GM18951 (cell line): ENCODE measurements at regions not wholly inside any gene's neighbourhood (a gene's known extent, or its start where the extent isn't known, plus 50 kb on each side); places are given as distances from the start of the nearest gene placed in this dataset.
"Not testable (repeated sequence)": the region's sequence is repeated elsewhere in the genome, so short reads cannot be mapped to it uniquely, and the experiment has no call there.

Experiments
- POLR2A ChIP-seq: IDR thresholded peaks from 4 replicates; pipeline ENCODE4 v1.6.1; 2011; ENCODE audit warnings: mild to moderate bottlenecking; ENCODE audit not compliant: insufficient read length, insufficient read depth; ENCODE audit errors: extremely low read depth
- in situ Hi-C: fragments of 300-500 bp; cut with MboI; formaldehyde crosslinking; loops from one replicate; pipeline ENCODE4 v1.12.0; 2022; ENCODE audit warnings: low sequenced_read_pairs, mixed read lengths, inconsistent platforms; ENCODE audit not compliant: unreplicated experiment

DNA sequence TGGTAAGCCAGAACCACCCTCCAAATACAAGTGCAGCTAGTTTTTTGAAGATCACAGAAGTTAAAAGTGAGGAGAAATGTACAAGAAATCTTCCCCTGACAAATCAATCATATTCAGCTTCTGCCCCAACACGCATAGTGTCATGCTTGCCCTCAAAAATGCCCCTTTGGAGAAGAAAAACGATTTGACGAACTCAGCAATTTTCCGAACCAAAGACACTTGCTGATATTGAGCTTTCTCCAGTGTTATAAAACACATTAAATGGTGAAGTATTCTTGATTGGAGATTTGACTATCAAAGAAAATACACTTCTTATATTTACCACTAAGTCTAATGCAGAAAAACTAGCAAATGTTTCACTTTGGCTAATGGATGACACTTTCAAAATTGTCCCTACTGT is 195.5 kb downstream of the ETV1 start:
- no peak for TF ChIP-seq POLR2A
- in situ Hi-C loops = no loop called here

DNA sequence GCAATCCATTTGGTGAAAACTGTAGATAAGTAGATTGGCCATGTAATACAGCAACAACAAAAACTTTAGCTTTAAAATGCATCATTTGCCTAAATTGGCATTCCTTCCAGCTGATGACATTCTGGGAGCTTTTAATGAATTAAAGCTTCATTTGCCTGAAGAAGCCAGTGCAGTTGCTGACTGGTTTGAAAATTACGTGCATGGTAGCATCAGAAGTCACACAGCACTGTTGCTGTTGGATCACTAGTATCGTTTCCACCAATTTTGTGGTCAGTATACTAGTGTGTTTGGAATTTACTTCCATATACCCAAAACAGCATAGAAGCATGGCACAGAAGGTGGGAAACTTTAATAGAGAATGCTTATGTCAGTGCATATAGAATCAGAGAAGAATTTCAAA is 194.9 kb downstream of the ETV1 start:
- no peak for TF ChIP-seq POLR2A

DNA sequence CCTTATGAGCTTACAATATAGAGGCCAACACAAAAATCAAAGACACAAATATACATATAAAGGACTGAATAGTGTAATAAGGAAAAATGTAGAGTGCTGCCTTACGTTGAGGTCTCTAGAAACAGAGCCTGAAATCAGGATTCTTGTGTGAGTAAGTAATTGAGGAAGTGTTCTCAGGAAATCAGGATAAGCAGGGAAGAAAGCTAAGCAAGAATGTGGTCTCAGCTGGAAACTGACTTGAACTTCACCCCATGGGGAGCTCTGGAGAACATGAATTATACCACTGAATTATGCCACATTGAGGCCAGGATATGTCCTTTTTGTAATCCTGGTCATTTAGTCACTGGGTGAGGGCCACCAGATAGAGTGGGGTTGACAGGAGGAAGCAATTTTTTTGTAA is 191.9 kb downstream of the ETV1 start:
- no peak for TF ChIP-seq POLR2A
- in situ Hi-C loops = no loop called here

More for the DNA sequence above, 194.9 kb downstream of the ETV1 start:
- in situ Hi-C loops = no loop called here

DNA sequence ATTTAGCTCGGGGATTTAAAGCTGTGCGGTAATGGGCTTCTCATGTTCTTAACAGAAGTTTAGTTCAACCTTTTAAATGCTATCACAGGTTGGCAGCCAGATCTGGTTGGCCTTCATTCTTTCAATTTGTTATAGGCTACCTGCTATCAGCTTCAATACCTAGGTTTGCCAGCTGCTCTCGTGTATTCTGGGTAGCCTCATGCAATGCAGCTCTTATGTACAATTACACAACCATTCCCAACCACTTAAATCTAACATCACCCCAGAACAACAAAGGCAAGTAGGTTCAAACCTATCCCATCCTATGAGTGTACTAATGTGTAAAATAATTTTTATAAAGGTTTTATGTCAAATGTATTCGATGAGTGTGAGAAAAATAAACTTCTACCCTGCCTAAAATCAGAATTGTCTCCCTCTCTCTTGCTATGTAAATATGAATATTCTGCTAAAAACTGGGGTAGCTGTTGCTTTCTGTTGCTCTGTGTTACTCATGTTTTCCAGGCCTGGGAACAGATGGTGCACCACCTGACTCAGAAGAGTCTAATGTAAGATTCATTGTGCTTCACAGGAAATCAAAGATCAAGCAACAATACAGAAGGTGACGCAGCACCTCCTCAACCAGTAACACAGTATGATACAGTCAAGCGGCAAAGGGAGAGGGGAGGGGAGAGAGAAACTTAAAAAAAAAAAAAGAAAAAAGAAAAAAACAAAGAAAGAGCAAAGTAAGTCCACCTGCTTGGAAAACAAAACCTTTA is 188.6 kb downstream of the ETV1 start:
- TF ChIP-seq POLR2A = no peak
- in situ Hi-C loops = no loop called here

DNA sequence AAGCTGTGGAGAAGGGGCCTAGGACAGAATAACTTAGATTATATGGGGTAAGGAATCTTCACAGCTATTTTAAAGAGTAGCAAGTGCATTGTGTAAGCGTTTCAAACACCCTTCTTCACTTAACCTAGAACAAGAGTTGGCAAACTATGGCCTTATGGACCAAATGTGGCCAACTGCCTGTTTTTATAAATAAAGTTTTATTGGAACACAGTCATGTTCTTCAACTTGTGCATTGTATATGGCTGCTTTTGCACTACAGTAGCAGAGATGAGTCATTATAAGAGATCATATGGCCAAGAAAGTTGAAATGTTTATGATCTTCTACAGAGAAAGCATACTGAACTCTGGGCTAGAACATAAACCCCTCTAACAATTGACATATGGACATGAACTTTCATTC is 187.8 kb downstream of the ETV1 start:
- in situ Hi-C loops = no loop called here
- TF ChIP-seq POLR2A = no peak

DNA sequence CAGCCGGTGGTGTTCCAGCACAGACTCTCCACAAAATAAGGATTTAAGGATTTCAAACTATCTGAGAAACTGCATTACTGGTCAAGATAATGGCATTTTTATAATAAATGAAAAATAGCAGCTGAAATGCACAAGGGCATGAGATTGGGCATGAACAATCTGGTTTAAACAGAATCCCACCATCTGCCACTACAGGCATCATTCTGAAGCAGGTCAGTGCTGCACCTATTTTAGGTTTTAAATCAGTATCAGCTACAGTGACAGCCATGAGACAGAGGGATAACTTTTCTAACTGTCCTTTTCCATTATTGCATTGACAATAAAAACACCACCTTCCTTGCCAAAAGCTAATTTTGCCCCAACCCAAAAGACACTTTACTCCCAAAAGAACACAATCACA is 186.8 kb downstream of the ETV1 start:
- in situ Hi-C loops = no loop called here
- no peak for TF ChIP-seq POLR2A

DNA sequence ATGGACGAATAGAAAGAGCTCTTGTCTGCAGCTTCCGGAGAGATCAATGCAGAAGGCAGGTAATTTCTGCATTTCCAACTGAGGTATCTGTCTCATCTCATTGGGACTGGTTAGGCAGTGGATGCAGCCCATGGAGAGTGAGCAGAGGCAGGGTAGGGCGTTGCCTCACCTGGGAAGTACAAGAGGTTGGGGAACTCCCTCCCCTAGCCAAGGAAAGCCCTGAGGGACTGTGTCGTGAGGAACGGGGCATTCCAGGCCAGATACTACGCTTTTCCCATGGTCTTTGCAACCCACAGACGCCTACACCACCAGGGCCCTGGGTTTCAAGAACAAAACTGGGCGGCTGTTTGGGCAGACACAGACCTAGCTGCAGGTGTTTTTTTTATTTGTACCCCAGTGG is 186.3 kb downstream of the ETV1 start:
- TF ChIP-seq POLR2A = no peak
- in situ Hi-C loops = no loop called here

DNA sequence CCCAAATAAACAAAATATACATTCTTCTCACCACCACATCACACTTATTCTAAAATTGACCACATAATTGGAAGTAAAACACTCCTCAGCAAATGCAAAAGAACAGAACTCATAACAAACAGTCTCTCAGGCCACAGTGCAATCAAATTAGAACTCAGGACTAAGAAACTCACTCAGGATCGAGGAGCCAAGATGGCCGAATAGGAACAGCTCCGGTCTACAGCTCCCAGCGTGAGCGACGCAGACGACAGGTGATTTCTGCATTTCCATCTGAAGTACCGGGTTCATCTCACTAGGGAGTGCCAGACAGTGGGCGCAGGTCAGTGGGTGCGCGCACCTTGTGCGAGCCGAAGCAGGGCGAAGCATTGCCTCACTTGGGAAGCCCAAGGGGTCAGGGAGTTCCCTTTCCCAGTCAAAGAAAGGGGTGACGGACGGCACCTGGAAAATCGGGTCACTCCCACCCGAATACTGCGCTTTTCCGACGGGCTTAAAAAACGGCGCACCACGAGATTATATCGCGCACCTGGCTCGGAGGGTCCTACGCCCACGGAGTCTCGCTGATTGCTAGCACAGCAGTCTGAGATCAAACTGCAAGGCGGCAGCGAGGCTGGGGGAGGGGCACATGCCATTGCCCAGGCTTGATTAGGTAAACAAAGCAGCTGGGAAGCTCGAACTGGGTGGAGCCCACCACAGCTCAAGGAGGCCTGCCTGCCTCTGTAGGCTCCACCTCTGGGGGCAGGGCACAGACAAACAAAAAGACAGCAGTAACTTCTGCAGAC is 183.2 kb downstream of the ETV1 start:
- in situ Hi-C loops = not testable (repeated sequence)

DNA sequence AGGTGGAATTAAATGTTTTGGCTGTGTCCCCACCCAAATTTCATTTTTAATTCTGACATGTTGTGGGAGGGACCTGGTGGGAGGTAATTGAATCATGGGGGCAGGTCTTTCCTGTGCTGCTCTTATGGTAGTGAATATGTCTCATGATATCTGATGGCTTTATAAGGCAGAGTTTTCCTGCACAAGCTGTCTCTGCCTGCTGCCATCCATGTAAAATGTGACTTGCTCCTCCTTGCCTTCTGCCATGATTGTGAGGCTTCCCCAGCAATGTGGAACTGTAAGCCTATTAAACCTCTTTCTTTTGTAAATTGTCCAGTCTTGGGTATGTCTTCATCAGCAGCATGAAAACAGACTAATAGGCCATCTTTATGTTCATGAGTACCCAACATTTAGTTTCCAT is 172.2 kb downstream of the ETV1 start:
- in situ Hi-C loops = not testable (repeated sequence)

DNA sequence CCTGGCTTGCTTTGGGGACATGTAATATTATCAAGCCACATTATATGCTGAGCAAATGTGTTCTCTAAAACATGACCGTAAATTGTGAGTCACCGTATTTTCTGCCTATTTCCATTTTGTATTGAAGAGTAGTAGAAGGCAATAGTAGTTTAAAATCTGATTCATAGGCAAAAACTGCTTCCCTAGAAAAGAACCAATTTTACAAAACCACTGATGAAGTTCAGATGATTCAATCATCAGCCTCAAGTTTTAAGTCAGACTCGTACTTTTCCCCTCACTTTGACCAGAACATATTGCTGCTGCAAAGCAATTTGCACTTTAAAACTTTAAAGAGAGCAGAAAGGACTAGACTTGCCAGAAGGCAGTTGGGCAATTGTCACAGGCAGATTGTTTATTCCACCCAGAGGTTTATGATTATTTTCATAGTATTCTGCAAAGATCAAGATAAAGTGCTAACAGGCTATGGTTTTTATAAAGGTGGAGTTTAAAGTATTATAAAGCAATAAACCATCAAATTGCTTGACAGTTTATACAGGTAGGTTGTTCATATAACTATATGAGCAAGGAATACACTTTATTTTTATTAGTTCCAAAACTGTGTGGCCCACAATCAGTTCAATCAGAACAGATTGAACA is 168.2 kb downstream of the ETV1 start:
- no peak for TF ChIP-seq POLR2A
- in situ Hi-C loops = no loop called here

DNA sequence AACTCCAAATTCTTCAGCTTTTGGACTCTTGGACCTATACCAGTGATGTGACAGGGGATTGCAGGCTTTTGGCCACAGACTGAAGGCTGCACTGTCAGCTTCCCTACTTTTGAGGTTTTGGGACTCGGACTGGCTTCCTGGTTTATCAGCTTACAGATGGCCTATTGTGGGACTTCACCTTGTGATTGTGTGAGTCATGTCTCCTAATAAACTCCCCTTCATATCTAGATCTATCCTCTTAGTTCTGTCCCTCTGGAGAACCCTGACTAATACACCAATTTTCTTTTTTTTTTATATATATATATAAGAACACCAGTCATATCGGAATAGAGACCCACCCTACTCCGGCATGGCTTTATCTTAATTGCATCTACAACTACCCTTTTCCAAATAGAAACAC is 166.8 kb downstream of the ETV1 start:
- in situ Hi-C loops = no loop called here
- TF ChIP-seq POLR2A = no peak

DNA sequence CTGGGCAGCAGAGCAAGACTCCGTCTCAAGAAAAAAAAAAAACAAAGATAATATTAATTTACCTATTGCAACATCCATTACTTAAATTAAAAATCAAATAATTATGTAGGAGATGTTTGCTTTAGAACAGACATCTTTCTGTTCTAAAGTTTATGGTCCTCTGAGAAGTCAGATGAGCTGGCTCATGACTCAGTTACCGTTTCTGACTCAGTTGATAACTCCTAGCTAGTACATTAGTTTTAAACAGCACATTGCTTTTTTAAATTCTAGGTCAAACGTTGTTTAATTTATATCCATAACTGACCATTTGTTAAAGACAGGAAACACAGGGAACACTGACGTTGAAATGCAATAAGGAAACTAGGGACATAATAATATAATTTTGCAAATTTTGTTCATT is 162.7 kb downstream of the ETV1 start:
- in situ Hi-C loops = no loop called here

DNA sequence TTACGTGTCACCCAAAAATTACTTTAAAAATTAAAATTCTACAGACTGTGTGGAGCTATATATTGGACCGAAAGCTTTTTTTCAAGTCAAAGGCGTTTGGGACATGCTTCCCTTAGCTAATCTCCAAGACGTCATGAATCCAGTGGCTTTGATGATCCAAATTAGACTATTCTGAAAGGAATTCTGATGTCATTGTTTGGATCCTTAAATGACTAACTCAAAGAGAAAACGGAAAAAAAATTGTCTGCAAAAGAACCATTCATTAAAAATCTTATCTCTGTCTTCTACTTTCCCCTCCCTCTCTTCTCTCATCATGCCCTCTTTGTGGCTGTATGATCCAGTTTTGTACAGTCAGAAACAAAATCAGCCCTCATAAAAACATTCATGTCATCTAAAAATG is 161.8 kb downstream of the ETV1 start:
- no peak for TF ChIP-seq POLR2A
- in situ Hi-C loops = no loop called here

More for the DNA sequence above, 162.7 kb downstream of the ETV1 start:
- TF ChIP-seq POLR2A = no peak

DNA sequence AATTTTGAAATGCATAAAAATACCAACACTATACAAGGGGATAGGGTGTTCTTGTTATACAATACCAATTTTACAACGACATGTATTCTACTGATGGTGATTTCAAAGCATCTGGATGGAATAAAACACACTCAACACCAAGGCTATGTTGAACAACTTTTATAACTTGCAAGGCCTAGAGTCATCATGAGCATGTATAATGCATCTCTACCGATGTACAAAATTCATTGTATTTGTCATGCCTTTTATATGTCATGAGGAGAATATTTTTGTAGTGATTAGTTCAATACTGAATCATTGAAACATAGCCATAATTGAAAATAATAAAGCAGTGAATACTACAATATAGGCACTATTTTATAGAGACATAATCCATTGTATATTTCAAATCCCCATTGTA is 160.2 kb downstream of the ETV1 start:
- in situ Hi-C loops = no loop called here

More for the DNA sequence above, 160.2 kb downstream of the ETV1 start:
- no peak for TF ChIP-seq POLR2A
